IPS-11a (cell line): ENCODE measurements at regions not wholly inside any gene's neighbourhood (a gene's known extent, or its start where the extent isn't known, plus 50 kb on each side); places are given as distances from the start of the nearest gene placed in this dataset.

Experiments
- H3K4me3 ChIP-seq: one replicate; pipeline ENCODE4 v1.5.1; 2013; ENCODE audit warnings: low read depth, low read length, control low read depth

DNA sequence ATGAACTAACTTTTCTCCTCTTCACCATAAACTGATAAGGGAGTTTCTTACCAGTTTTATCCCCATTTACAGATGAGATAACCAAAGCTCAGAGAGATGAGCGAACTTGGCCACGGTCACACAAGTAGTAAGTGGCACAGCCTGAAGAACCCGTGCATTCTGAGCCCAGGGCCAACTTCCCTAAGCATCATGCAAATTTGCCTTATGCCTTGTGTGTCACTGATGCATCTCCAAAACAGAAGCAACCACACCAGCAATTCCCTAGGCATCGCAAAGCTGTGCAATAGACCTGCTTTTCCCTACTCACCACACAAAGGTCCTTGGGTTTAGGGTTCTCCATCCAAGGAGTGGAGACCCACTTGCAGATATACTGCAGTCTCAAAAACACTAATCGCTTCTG is 304.5 kb upstream of the KAZN start:
- H3K4me3 ChIP-seq: no peak overlapping the region

DNA sequence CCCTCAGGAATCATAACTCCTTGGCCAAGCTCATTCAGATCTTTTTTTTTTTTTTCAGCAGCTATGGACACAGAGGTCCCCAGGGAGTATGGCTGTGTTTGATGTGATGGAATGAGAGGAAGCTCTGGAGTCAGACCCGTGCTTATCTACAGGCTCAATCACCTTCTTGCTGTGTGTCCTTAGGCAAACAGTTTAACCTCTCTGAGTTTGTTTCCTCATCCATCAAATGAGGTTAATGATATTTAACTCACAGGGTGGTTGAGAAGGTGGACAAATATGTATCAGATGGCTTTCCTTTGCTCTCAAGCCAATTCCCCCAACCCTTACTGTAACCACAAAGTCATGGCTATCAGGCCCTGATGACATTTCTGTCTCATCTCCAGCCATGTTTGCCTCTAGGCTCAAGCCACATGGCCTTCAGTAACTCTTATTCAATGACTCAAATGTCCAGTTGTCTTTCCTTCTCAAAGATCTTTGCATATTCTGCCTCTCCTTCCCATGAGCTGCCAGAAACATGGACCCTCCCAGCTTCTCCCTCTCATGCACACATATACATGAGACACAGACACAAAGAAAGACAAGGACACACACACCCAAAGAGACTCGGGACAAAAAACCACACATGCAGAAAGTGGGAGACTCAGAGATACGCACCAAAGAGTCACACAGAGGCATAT is 303.5 kb upstream of the KAZN start:
- H3K4me3 ChIP-seq: no peak overlapping the region

DNA sequence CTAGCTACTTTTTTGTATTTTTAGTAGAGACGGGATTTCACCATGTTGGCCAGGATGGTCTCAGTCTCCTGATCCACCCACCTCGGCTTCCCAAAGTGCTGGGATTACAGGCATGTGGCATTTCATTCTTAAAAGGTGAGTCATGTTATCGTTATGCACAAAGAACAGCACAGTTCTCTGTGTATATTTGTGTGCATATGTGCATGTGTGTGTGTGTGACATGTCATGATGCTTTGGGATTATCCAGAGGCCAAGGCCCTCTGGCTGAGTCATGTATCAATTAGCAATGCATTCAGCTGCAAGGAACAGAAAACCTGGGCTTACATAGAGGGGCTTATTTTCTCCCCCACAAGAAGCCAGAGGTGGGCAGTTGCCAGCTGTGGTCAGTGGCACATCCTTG is 301.7 kb upstream of the KAZN start:
- H3K4me3 ChIP-seq: no peak overlapping the region

DNA sequence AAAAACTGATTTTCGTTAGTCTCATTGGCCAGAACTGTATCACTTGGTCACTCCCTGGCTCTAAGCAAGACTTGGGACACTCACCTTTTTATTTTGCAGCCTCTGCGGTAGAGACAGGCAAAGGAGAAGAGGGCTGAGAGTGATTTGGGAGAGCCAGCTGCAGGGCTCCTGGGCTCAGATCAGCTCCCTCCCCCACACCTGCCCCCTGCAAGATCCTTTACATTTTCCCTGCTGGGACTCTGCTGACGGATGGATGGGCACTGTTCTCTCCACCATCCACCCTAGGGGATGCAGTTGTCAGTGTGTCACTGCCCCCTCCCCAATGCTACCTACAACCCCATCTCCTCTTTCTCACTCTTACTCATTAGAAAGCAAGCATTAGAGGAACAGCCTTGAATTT is 301.1 kb upstream of the KAZN start:
- no peak overlapping the region for H3K4me3 ChIP-seq

DNA sequence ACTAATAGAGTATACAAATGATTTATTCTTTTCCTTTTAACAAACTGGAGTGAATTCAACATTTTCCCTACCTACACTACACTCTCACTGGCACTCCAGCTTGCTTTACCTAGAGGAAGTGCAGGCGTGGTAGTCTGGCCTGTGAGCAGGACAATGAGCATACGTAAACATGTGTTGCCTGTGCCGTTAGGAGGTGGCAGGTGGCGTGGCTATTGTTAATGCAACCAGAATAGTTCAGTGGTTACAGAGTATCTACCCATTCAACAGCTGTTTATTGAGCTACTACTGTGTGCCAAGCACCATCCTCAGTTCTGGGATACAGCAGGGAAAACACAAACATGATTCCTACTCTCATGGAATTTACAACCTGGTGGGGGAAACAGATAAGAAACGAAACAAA is 299.7 kb upstream of the KAZN start:
- H3K4me3 ChIP-seq: no peak overlapping the region

DNA sequence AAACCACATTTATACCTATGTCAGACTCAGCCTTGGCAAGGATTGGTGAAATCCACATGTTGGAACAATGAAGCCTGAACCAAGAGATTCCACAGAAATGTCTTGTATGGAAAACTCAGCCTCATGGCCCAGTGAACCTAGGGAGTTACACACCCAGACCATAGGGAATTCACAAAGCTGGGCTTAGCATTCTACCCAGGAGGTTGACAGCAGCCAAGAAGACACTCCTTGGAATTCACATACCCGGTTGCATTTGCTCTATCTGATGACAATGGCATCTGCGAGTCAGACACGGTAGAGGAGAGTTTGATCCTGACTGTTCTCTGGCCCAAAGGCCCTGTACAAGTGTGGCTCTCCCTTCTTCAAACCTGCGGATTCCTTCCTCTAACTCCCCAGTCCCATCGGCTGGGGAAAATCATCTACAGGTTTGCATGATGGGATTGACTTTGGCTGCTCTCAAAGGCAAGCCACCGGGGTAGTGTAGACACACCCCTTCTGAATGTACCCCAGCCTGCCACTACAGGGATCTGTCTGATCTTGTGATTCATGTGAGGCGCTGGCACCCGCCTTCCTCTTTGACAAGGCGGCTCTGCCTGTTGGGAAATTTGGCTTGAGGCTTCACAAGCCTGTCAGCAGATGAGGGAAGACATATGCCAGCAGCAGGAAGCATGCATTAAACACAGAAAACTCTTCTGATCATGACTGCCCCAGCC is 297.3 kb upstream of the KAZN start:
- H3K4me3 ChIP-seq: no peak overlapping the region

DNA sequence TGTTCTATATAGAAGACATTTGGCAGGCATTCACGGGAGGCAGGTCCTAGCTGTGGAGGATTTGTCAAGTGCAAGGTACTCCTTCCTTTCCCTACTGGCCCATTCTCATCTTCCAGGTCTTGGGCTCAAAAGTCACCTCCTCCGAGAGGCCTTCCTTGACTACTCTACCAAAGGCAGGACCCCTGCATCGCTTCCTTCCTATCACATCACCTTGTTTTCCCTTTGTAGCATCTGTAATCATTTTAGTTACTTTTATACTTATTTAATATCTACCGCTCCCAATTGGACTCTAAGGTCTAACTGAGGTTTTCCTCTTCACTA is 296.8 kb upstream of the KAZN start:
- no peak overlapping the region for H3K4me3 ChIP-seq

DNA sequence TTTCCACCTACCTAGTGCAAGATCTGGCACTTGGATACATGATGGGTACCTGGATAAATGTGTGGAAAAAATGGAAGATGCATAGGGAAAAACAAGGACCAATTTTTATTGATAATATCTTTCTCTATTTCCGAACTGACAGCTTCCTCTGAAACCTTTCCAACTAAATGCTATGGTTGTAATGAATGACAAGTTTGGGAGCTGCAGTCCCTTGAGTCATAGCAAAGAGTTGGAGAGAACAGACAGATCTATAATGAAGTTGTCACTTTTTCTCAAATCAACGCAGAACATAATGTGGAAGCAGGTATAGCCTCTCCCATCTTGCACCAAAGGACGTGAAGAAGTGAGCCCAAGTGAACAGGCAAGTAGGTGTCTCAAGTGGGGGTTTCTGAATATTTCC is 296.5 kb upstream of the KAZN start:
- H3K4me3 ChIP-seq: no peak overlapping the region

DNA sequence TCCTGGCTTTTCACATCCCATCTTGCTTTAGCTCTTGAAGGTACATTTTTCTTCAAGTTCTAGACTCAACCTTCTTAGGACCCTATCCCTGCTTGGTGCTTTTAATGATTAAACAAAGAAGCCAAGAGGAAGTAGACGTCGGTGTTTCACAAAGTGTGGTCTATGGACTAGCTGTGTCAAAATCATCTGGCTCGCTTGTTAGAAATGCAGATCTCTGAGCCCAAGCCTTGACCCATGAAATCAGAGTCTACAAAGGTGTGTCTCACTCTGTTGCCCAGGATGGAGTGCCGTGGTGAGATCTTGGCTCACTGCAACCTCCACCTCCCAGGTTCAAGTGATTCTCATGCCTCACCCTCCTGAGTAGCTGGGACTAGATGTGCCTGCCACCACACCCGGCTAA is 295.5 kb upstream of the KAZN start:
- no peak overlapping the region for H3K4me3 ChIP-seq

DNA sequence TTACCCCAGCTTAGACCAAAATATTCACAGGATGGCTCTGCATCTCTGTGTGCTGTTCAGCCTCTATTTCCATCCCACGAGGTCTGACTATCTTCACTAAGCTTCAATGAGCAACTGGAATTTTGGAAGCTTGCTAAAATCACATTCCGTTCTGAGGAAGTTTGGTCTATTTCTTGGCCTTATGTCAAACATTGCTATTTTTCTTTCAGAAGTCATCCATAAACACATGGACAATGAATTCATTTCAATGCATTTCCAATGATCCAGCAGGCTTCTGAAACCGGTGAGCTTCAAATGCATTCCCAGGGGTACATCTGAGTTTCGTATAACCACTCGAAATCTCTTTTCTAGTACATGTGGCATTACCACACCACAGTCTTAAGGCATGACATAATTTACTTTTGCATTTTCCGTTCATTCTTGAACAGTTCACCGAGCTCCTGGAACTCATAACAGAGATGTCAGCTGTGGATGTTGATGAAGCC is 294.1 kb upstream of the KAZN start:
- no peak overlapping the region for H3K4me3 ChIP-seq

DNA sequence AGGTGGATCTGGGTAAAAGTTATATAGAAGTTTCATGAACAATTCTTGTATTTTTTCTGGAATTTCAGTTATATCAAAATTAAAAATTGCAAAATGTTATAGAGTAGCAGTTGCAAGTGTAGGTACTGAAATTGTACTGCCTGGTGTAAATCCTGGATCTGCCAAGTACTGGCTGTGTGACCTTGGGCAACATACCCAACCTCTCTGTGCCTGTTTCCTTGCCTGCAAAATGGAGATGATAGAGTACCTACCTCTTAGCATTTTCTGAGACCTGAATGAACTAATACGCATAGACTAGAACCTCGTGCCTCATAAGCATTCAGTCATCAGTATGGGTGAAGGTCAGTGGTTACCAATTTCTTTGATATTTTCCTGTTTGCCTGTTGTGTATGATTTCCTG is 290.0 kb upstream of the KAZN start:
- no peak overlapping the region for H3K4me3 ChIP-seq

DNA sequence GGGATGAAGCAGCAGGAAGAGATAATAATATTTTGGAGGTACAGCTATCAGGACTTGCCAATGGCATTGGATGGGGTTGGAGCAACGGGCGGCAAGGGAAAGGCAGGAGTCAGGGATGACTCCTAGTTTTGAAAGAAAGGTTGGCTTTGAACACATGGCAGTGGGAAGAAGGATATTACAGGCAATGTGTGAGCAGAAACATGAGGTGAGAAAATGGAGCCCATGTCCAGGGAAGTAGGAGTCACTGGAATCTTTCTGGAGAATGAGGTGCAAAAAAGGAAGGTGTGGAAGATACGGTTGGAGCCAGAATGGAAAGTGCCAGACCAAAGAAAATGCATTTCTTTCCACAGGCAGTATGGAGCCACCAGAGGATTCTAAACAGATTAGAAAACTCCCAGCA is 288.5 kb upstream of the KAZN start:
- no peak overlapping the region for H3K4me3 ChIP-seq

DNA sequence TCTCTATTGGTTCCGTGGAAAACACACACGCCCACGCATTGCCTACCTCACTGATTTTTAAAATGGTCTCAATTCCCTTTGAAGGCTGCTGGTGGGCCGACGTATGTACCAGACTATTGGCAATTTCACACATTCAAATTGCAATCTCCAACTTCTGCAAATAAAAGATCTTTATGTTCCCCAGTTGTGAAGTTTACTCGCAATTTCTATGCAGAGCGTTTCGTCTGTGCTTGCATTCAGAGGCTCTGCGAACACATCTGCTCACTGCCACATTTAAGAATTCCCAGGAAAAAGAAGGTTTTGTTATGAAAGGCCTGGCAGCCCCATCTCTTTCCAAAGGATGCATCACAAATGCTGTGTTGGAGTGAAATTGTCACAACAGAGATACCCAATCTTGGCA is 288.0 kb upstream of the KAZN start:
- H3K4me3 ChIP-seq: no peak overlapping the region

DNA sequence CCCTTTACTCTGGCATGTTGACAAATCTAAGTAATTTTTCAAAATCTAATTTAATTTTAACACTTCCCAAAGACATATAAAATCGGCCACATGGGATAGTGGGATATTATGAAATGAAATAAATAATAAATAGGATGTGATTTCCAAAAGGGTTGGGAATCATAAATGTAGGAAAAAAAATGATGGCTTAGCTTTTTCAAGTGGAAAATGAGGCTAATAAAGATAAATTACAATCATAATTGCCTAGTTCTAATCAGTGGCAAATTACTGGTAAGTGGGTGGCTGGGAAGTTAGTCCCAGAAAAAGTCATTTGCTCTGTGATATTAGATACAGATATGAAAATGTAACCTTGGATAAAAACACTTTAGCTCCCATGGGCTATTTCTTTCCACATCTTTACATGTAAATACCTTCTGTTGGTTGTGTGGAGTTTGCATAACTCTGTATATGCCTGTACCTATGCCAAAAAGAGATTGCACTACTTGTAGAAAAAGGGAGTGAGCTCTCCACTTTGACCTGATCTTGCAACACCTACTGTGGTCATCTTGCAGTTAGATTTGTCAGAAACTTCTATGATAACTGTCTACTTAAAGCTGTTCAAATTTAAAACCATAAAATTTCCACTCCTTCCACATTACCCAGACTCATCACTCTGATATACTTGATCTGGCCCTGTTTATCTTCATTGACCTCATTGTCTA is 284.6 kb upstream of the KAZN start:
- H3K4me3 ChIP-seq: no peak overlapping the region

DNA sequence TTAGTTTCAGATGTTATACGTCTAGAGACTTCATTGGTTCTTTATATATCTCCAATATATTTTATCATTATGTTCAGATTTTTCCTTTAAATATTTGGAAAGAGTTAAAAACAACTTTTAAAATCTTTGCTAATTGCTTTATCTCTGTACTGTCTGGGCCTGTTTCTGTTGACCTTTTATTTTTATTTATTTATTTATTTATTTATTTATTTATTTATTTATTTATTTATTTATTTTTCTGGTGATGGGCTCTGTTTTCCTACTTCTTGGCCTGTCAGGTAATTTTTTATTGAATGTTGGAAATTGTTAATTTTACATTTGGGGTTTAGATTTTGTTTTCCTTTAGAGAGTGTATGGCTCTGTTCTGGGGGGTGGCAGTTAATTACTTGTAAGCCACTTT is 279.7 kb upstream of the KAZN start:
- no peak overlapping the region for H3K4me3 ChIP-seq

DNA sequence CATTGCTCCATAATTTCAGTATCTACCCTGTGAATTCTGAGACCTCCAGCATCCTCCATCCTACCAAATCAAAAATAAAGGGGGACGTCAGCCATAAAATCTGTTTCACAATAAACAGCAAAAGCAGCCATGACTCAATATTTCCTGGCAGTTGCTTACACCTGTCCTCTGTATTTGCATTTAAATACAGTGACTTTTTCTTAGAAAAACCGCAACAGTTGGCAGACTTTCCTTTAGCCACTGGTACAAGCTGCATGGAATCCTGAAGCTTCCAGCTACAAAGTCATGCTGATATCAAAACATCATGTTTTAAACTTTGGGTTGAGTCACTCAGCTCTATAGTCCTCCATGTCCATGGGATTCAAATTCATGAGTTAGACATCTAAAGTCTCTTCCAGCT is 278.0 kb upstream of the KAZN start:
- no peak overlapping the region for H3K4me3 ChIP-seq

DNA sequence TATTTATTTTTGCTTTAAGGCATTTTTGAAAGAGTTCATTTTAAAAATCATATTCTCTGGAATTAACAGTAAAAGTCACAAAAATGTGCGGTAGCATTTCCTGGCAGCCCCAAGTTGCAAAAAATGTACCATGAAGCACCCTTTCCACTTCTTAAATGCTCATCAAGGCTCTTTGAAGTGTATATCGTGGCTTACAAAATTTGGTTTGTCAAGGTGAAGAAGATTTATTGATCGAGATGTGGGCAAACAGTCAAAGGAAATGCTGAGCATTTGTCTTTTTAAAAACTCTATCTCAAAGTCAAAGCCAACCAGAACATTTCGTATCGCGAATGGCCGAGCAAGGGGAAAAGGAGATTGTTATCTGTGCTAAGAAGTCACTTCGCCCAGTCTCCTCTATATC is 277.5 kb upstream of the KAZN start:
- H3K4me3 ChIP-seq: no peak overlapping the region

DNA sequence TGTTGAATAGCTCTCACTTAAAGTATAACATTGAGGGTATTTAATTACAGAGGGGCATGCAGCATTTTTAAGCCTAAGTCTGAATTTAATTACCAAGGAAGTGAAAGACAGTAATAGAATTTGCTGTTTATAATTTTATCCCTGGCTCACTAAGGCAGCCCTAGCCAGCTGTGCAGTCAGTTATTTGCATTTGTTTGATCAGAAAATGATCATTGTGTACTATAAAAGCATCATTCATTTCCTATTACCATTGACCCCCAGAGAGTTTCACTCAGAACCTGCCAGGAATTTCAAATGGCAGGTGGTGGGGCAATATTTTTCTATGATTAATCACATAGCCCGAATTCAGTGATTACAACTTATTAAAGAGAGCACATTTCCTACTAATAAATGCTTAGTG is 277.1 kb upstream of the KAZN start:
- no peak overlapping the region for H3K4me3 ChIP-seq

DNA sequence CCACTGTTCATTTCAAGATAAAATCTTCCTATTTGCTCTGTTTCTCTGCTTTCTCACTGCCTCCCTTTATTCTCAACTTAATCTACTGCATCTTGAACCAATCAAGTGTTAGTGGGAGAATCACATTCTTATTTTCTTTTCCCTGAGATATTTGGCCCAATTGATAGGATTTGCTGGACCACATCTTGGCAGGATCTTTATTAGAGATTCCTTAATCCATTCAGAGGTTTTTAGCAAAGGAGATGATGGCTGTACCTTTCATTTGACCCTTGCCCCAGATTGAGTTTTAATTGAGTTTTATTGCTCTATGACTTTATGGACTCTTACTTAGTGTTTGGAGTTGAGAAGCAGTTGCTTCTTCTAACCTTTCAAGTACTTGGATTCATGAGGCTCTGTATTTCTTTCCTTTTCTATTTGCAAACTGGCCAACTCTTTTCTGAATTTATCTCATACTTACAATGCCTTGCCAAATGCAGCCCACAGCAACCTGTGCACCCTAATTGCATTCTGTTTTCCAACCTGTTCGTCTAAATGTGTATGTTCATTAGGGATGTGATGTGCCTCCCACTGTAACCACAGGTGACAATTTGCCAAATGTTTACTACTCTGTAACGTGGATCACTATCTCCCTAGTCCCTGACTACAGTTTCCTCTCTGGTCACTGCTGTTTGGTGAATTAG is 274.8 kb upstream of the KAZN start:
- H3K4me3 ChIP-seq: no peak overlapping the region

DNA sequence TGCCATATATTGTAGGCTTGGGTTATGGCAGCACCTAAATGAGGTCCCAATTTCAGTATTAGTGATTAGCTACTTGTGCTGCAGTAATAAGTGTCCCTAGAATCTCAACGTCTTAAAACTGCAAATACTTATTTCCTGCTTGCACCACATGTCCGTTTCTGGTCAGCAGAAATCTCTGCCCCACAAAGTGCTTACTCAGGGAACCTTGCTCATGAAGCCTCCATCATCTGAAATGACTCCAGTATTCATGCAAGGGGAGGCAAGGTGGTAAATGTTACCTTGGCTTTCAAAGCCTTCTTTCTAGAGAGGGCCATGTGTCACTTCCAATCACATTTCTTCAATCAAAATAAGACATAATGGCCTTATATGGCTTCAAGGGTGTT is 274.2 kb upstream of the KAZN start:
- no peak overlapping the region for H3K4me3 ChIP-seq

DNA sequence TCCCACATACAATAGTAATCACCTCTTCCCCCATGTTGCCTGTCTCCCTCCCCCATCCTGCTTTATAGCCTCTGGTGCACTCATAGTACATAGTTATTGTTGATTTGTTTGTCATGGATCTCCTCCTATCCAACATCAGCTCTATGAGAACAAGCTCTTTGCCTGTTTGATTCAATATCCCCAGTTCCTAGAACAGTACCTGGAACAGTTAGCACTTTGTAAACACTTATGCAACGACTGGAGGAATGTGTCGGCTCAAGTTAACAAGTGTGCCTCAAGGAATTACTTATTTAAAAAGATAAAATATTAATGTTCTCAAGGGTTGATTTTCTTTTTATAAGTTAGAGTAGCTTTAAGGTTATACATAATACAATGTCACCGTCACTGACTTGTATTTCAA is 271.6 kb upstream of the KAZN start:
- no peak overlapping the region for H3K4me3 ChIP-seq

DNA sequence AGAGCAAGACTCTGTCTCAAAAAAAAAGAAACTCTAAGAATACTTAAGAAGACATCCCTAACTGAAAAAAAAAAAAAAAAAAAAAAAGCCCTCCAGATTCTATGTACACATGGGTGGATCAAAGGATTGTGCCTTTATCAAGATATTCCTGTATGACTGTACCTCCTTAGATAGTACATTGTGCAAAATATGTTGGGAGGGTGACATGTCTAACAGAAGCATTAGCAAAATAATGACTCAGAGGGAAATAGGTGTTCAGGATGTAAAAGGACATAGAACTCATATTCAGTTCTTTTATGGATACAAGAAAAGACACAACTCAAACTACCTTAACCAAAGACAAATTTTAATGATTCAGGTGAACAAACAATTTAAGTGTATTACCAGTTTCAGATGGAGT is 269.8 kb upstream of the KAZN start:
- H3K4me3 ChIP-seq: no peak overlapping the region
